Ramos (cell line): ENCODE measurements at regions not wholly inside any gene's neighbourhood (a gene's known extent, or its start where the extent isn't known, plus 50 kb on each side); places are given as distances from the start of the nearest gene placed in this dataset.

Experiments used
- in situ Hi-C: fragments of 300-500 bp; cut with MboI; formaldehyde crosslinking; loops from one replicate; pipeline ENCODE4 v1.14.3; 2022; ENCODE audit warnings: low sequenced_read_pairs; ENCODE audit not compliant: unreplicated experiment

GRCh38 chr5:63570752-63571151, 391.5 kb downstream of the HTR1A start:
- in situ Hi-C loops = no loop called here

- in situ Hi-C loops = no loop called here
Observed at GRCh38 chr5:63564789-63565188, 397.5 kb downstream of the HTR1A start.

GRCh38 chr5:63563008-63563917, 399.0 kb downstream of the HTR1A start:
- in situ Hi-C loops = no loop called here

GRCh38 chr5:63555874-63556273, 406.4 kb downstream of the HTR1A start:
- in situ Hi-C loops = no loop called here

- in situ Hi-C loops = no loop called here
Observed at GRCh38 chr5:63554191-63554590, 408.1 kb downstream of the HTR1A start.

GRCh38 chr5:63553073-63553472, 409.2 kb downstream of the HTR1A start:
- in situ Hi-C loops = no loop called here

GRCh38 chr5:63535840-63536602, 426.2 kb downstream of the HTR1A start:
- in situ Hi-C loops = no loop called here

- in situ Hi-C loops = no loop called here
Observed at GRCh38 chr5:63524281-63524680, 438.0 kb downstream of the HTR1A start.

GRCh38 chr5:63516006-63516405, 446.2 kb downstream of the HTR1A start:
- in situ Hi-C loops = no loop called here

GRCh38 chr5:63500242-63500641, 462.0 kb downstream of the HTR1A start:
- in situ Hi-C loops = no loop called here

GRCh38 chr5:63495225-63495624, 467.0 kb downstream of the HTR1A start:
- in situ Hi-C loops = no loop called here

GRCh38 chr5:63483338-63483737, 478.9 kb downstream of the HTR1A start:
- in situ Hi-C loops = no loop called here

GRCh38 chr5:63473335-63473967, 488.8 kb downstream of the HTR1A start:
- in situ Hi-C loops = no loop called here

- in situ Hi-C loops = no loop called here
Observed at GRCh38 chr5:63456279-63456678, 506.0 kb downstream of the HTR1A start.

GRCh38 chr5:63451188-63451587, 511.1 kb downstream of the HTR1A start:
- in situ Hi-C loops = no loop called here

- in situ Hi-C loops = no loop called here
Observed at GRCh38 chr5:63439537-63439936, 522.7 kb downstream of the HTR1A start.

- in situ Hi-C loops = no loop called here
Observed at GRCh38 chr5:63409737-63410136, 552.5 kb downstream of the HTR1A start.

GRCh38 chr5:63408984-63409383, 553.3 kb downstream of the HTR1A start:
- in situ Hi-C loops = no loop called here

GRCh38 chr5:63401436-63402046, 560.7 kb downstream of the HTR1A start:
- in situ Hi-C loops = no loop called here

GRCh38 chr5:63400079-63400478, 562.2 kb downstream of the HTR1A start:
- in situ Hi-C loops = no loop called here
